AG04449 (cell line): ENCODE measurements at regions not wholly inside any gene's neighbourhood (a gene's known extent, or its start where the extent isn't known, plus 50 kb on each side); places are given as distances from the start of the nearest gene placed in this dataset.

Source experiments
- CTCF ChIA-PET: fragments of 350-600 bp; formaldehyde crosslinking; extraction: SDS; loops from one replicate; lab custom pipeline; 2021; ENCODE audit warnings: antibody characterized with exemption; lab: Yijun Ruan, JAX
- POLR2A ChIA-PET: fragments of 400-600, 350-600 bp; formaldehyde crosslinking; extraction: SDS; loops from one replicate; lab custom pipeline; 2020; ENCODE audit warnings: antibody characterized with exemption, inconsistent platforms; lab: Yijun Ruan, JAX
- DNase-seq: peaks from one replicate; pipeline ENCODE4 v3.0.0-alpha.2; 2010; ENCODE audit warnings: low read depth, low spot score
- H3K4me3 ChIP-seq: 2 replicates; pipeline ENCODE4 v1.5.1; 2011; ENCODE audit warnings: low read depth, mild to moderate bottlenecking, control low read depth, low read length
- CTCF ChIP-seq: IDR thresholded peaks from one replicate; pipeline ENCODE4 v1.5.1; 2011; ENCODE audit warnings: mild to moderate bottlenecking, moderate library complexity, low read length, control low read depth, inconsistent platforms; ENCODE audit not compliant: insufficient read depth; ENCODE audit errors: missing control alignments

GRCh38 chr4:111802191-111802590 lies 343.1 kb upstream of the FAM241A start:
- TF ChIP-seq CTCF, result no peak
- DNase-seq, result no peak
- no peak overlapping the region for H3K4me3 ChIP-seq
- POLR2A ChIA-PET, result no interaction called here
- CTCF ChIA-PET, result no interaction called here

DNA sequence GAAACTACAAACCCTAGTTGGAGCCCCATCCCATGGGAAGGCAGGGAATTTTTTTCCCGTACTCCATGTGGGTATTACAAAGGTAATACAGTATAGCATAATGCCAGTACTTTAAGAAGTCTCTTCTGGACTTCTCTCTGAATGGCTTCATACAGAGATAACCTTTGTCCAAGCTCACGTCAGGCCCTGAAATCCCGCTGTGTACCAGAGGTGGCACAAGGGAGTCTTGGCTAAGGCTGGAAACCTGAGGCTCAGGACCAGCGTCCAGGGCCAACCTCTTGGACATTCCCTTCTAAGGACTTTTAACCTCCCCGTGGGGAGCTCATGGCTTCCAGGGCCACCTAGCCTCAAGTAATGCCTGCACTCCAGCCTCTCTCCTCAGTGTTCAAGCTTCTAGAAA lies 338.9 kb upstream of the FAM241A start:
- H3K4me3 ChIP-seq, result no peak overlapping the region
- no peak for TF ChIP-seq CTCF
- CTCF ChIA-PET, result interaction anchor here (1.2 kb wide), 1 partner anchor 48 kb away, joined by 3 read pairs; no protein-coding TSS in a partner anchor
- POLR2A ChIA-PET, result no interaction called here
- no peak for DNase-seq

GRCh38 chr4:111807576-111807975 lies 337.7 kb upstream of the FAM241A start:
- no peak for TF ChIP-seq CTCF
- CTCF ChIA-PET, result no interaction called here
- DNase-seq, result no peak
- POLR2A ChIA-PET, result no interaction called here
- no peak overlapping the region for H3K4me3 ChIP-seq

DNA sequence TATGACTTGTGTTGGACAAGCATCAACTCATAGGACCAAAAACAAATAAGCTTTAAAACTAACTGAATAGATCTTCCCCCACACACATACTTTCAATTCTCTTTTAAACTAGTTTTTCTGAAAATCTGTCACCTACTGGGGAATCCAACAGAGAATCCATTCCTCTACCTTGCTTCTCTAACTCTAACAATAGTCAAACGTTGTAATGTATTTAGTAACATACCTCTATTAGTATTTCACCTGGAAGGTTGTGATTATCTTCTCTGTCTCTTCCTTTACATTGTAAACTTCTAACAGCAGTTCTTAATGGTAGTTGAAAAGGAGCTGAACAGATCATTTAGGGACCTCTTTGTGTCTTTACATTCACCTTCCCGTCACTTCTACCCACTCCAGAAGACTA lies 337.1 kb upstream of the FAM241A start:
- TF ChIP-seq CTCF, result no peak
- POLR2A ChIA-PET, result no interaction called here
- no peak overlapping the region for H3K4me3 ChIP-seq
- no peak for DNase-seq
- CTCF ChIA-PET, result no interaction called here

- no peak overlapping the region for H3K4me3 ChIP-seq
- CTCF ChIA-PET, result no interaction called here
- no peak for DNase-seq
- POLR2A ChIA-PET, result no interaction called here
- no peak for TF ChIP-seq CTCF
Measured at GRCh38 chr4:111811661-111812060, 333.6 kb upstream of the FAM241A start.

DNA sequence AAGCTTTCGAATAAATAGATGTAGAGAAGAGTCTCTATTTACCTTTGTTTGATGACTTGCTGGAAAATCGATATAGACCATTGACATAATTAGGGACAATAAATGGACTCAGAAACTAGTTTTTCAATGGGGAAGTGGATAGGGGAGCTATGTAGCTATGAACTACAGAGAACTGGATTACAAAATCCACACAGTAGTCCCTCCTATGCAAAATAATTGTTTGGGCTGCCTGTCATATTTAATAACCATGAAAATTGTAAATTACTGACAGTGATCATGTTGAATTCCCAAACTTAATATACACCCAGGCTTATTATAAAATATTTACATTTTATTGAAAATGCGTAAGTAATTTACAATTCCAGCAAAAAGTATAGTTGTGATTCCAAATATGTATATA lies 333.1 kb upstream of the FAM241A start:
- CTCF ChIA-PET, result no interaction called here
- no peak overlapping the region for H3K4me3 ChIP-seq
- POLR2A ChIA-PET, result no interaction called here
- no peak for DNase-seq
- no peak for TF ChIP-seq CTCF

GRCh38 chr4:111812760-111813159 lies 332.5 kb upstream of the FAM241A start:
- no peak overlapping the region for H3K4me3 ChIP-seq
- DNase-seq, result no peak
- ChIA-PET CTCF (no interaction called here), POLR2A (no interaction called here)
- no peak for TF ChIP-seq CTCF
